CD14-positive monocyte (primary cell): ENCODE measurements at regions not wholly inside any gene's neighbourhood (a gene's known extent, or its start where the extent isn't known, plus 50 kb on each side); places are given as distances from the start of the nearest gene placed in this dataset.

Experiments used
- DNase-seq, 3 donors: peaks; one replicate each; pipeline ENCODE4 v3.0.0-alpha.2; 2011 to 2022
- H2AFZ ChIP-seq: 2 replicates; pipeline ENCODE4 v1.6.0; 2012; ENCODE audit warnings: mild to moderate bottlenecking, low read depth, low read length, inconsistent platforms; ENCODE audit not compliant: insufficient read depth, poor library complexity, severe bottlenecking
- H3K27ac ChIP-seq, 2 donors: 1 replicate in 1 of 2; 2 replicates in 1 of 2; pipeline ENCODE4 v1.5.1; 2012 to 2013; ENCODE audit warnings: low read length in 2 of 2, control low read depth in 1 of 2, inconsistent platforms in 1 of 2, low read depth in 1 of 2, mild to moderate bottlenecking in 1 of 2
- H3K27me3 ChIP-seq, 2 donors: one replicate each; pipeline versions ENCODE4 v1.6.0 to v1.6.1; 2011 to 2013; ENCODE audit warnings: low read length in 2 of 2; ENCODE audit not compliant: control insufficient read depth in 2 of 2, insufficient read depth in 2 of 2
- H3K36me3 ChIP-seq, 2 donors: replicated peaks in 1 of 2; 1 replicate in 1 of 2; 2 replicates in 1 of 2; pipeline versions ENCODE4 v1.5.1 to v1.6.1; 2012 to 2013; ENCODE audit warnings: low read length in 2 of 2, control low read depth in 1 of 2, inconsistent platforms in 1 of 2, mild to moderate bottlenecking in 1 of 2; ENCODE audit not compliant: insufficient read depth in 2 of 2, control insufficient read depth in 1 of 2
- H3K4me1 ChIP-seq, 2 donors: 1 replicate in 1 of 2; 2 replicates in 1 of 2; pipeline versions ENCODE4 v1.5.1 to v1.6.1; 2012 to 2013; ENCODE audit warnings: low read length in 2 of 2, control low read depth in 1 of 2, inconsistent platforms in 1 of 2, mild to moderate bottlenecking in 1 of 2, moderate library complexity in 1 of 2; ENCODE audit not compliant: insufficient read depth in 2 of 2, control insufficient read depth in 1 of 2
- H3K4me2 ChIP-seq: replicated peaks from 2 replicates; pipeline ENCODE3; 2012; ENCODE audit warnings: low read length, moderate library complexity, mild to moderate bottlenecking; ENCODE audit not compliant: poor library complexity, severe bottlenecking; ENCODE audit errors: extremely low read depth
- H3K4me3 ChIP-seq, 3 experiments: fragments of 200-600 bp in 1 of 3; sonication (generic) in 1 of 3; replicated peaks in 1 of 3; 1 replicate in 2 of 3; 2 replicates in 1 of 3; pipeline ENCODE4 v1.5.1; 2011 to 2013; ENCODE audit warnings: low read length in 3 of 3, mild to moderate bottlenecking in 3 of 3, control low read depth in 2 of 3, low read depth in 2 of 3, inconsistent platforms in 1 of 3, moderate library complexity in 1 of 3
- H3K79me2 ChIP-seq: 2 replicates; pipeline ENCODE4 v1.6.0; 2012; ENCODE audit warnings: mild to moderate bottlenecking, control low read depth, inconsistent platforms, low read length, moderate library complexity; ENCODE audit not compliant: insufficient read depth
- H3K9ac ChIP-seq: 2 replicates; pipeline ENCODE4 v1.6.0; 2017; ENCODE audit warnings: low read length, mild to moderate bottlenecking; ENCODE audit not compliant: insufficient read depth, poor library complexity, severe bottlenecking
- H3K9me3 ChIP-seq, 2 donors: replicated peaks in 1 of 2; 1 replicate in 1 of 2; 2 replicates in 1 of 2; pipeline versions ENCODE4 v1.5.1 to v1.6.1; 2012 to 2013; ENCODE audit warnings: low read length in 2 of 2, control low read depth in 1 of 2; ENCODE audit not compliant: control insufficient read depth in 1 of 2, insufficient read depth in 1 of 2
- H4K20me1 ChIP-seq: 2 replicates; pipeline ENCODE4 v1.6.0; 2012; ENCODE audit warnings: mild to moderate bottlenecking, low read length, control low read depth, moderate library complexity; ENCODE audit not compliant: insufficient read depth
- H3K27ac Mint-ChIP-seq, 7 donors: one replicate each; pipeline ENCODE4 v1.8.0; 2020; ENCODE audit warnings: mild to moderate bottlenecking in 7 of 7, mixed read lengths in 7 of 7, moderate library complexity in 6 of 7, inconsistent platforms in 2 of 7
- H3K27me3 Mint-ChIP-seq, 3 donors: one replicate each; pipeline ENCODE4 v1.8.0; 2021 to 2022; ENCODE audit warnings: low read depth in 3 of 3, mild to moderate bottlenecking in 3 of 3, mixed read lengths in 3 of 3, moderate library complexity in 3 of 3, inconsistent platforms in 1 of 3
- H3K36me3 Mint-ChIP-seq, 2 donors: one replicate each; pipeline ENCODE4 v1.8.0; 2020; ENCODE audit warnings: mixed read lengths in 2 of 2, inconsistent platforms in 1 of 2, mild to moderate bottlenecking in 1 of 2
- H3K4me1 Mint-ChIP-seq: one replicate; pipeline ENCODE4 v1.8.0; 2020; ENCODE audit warnings: mild to moderate bottlenecking, mixed read lengths
- H3K4me3 Mint-ChIP-seq, 2 donors: one replicate each; pipeline ENCODE4 v1.8.0; 2020; ENCODE audit warnings: mild to moderate bottlenecking in 2 of 2, mixed read lengths in 2 of 2, moderate library complexity in 1 of 2
- H3K9me3 Mint-ChIP-seq, 7 donors: one replicate each; pipeline ENCODE4 v1.8.0; 2020 to 2022; ENCODE audit warnings: mixed read lengths in 7 of 7, mild to moderate bottlenecking in 6 of 7, moderate library complexity in 6 of 7, inconsistent platforms in 2 of 7
- CTCF ChIP-seq: fragments of 200-600 bp; IDR thresholded peaks from one replicate; pipeline ENCODE4 v1.8.0; 2022; ENCODE audit warnings: antibody characterized with exemption, mild to moderate bottlenecking
- WGBS: methylation state at CpG from one replicate; pipeline ENCODE4 v1.1.5; 2013; ENCODE audit warnings: missing lambda C conversion rate; ENCODE audit not compliant: insufficient coverage; 5-methylcytosine and 5-hydroxymethylcytosine counted together
- intact Hi-C, 2 donors: fragments of 100-400 bp; cut with micrococcal nuclease; formaldehyde crosslinking; loops; one replicate each; pipeline versions ENCODE4 v1.15.0 to v1.15.1; 2023

GRCh38 chr12:112559784-112560183 lies 141.0 kb downstream of the PTPN11 start:
- H3K4me1 Mint-ChIP-seq = no peaks in the 10 kb centered on the region
- Histone ChIP-seq H3K27ac (no peak overlapping the region), H3K27me3 (no peaks in the 10 kb centered on the region), H3K4me2 (no peak overlapping the region), H3K4me1 (no peaks in the 10 kb centered on the region), H3K9ac (no peak overlapping the region), H4K20me1 (no peaks in the 10 kb centered on the region), H3K36me3 (no peaks in the 10 kb centered on the region), H3K4me3 (no peak overlapping the region), H2AFZ (no peak overlapping the region), H3K79me2 (no peaks in the 10 kb centered on the region), H3K9me3 (no peaks in the 10 kb centered on the region)
- no peak overlapping the region for H3K4me3 Mint-ChIP-seq
- peaks cover 1 to 11% (median 3%) of the 10 kb centered on the region in 3 donors for H3K27me3 Mint-ChIP-seq
- no peak for DNase-seq
- peaks cover 0 to 4% (median 0%) of the 10 kb centered on the region in 7 donors for H3K9me3 Mint-ChIP-seq
- TF ChIP-seq CTCF = no peak
- no peaks in the 10 kb centered on the region for H3K36me3 Mint-ChIP-seq
- H3K27ac Mint-ChIP-seq = no peak overlapping the region
- intact Hi-C loops = no loop called here
- WGBS = no CpG with 5 or more reads among the region's 2 CpGs

- no peaks in the 10 kb centered on the region for H3K9me3 ChIP-seq
- no peak overlapping the region for H3K27ac ChIP-seq
- no peak overlapping the region for H3K4me3 Mint-ChIP-seq
- H2AFZ ChIP-seq = no peak overlapping the region
- no peaks in the 10 kb centered on the region for H3K27me3 ChIP-seq
- no peak for TF ChIP-seq CTCF
- no peak for DNase-seq
- WGBS = 92% methylated on average over 5 of the region's 11 CpGs
- intact Hi-C loops = no loop called here
- H3K4me3 ChIP-seq = no peak overlapping the region
- H3K27ac Mint-ChIP-seq = no peak overlapping the region
- H3K36me3 Mint-ChIP-seq = no peaks in the 10 kb centered on the region
- H3K9me3 Mint-ChIP-seq = peaks cover 0 to 10% (median 2%) of the 10 kb centered on the region in 7 donors
- H3K36me3 ChIP-seq = no peaks in the 10 kb centered on the region
- H3K4me2 ChIP-seq = no peak overlapping the region
- no peaks in the 10 kb centered on the region for H3K4me1 Mint-ChIP-seq
- H3K9ac ChIP-seq = no peak overlapping the region
- H3K79me2 ChIP-seq = no peaks in the 10 kb centered on the region
- no peaks in the 10 kb centered on the region for H3K4me1 ChIP-seq
- no peaks in the 10 kb centered on the region for H4K20me1 ChIP-seq
- H3K27me3 Mint-ChIP-seq = peaks cover 3 to 14% (median 8%) of the 10 kb centered on the region in 3 donors
Observed at GRCh38 chr12:112564160-112564784, 145.5 kb downstream of the PTPN11 start.
